ENCODE measurements at regions not wholly inside any gene's neighbourhood (a gene's known extent, or its start where the extent isn't known, plus 50 kb on each side); places are given as distances from the start of the nearest gene placed in this dataset.

DNA sequence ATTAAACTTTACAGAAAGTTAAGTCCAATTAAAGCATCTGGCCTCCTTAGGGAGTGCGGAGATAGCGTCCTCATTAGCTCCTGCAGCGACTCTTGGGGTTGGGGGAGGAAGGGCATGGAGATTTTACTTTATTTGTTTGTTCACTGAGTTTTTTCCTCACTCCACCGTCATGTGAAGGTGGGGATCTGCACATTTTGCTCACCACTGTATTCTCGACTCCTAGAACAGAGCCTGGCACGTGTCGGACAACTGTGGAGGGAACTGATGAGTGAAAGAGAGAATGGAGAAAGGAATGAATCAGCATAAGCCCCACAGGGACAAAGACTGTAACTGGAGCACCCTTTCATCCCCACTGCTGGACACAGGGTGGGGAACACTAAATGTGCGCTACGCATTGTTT lies 205.1 kb upstream of the TSHZ3 start:
- Histone ChIP-seq H3K9ac (ENCODE audit: control insufficient read depth, extremely low read depth, insufficient read depth, low read length) (no peak overlapping the region), H3K4me3 (ENCODE audit: control insufficient read depth in 2 of 3, extremely low read depth in 1 of 3, insufficient read depth in 2 of 3, low read depth in 1 of 3, low read length in 3 of 3) (no peak overlapping the region), H3K4me1 (ENCODE audit: control insufficient read depth, extremely low read depth, insufficient read depth, low read length) (no peaks in the 10 kb centered on the region), H3K79me2 (ENCODE audit: control insufficient read depth, insufficient read depth, low read length) (no peaks in the 10 kb centered on the region), H2AFZ (ENCODE audit: control insufficient read depth, low read length) (no peak overlapping the region), H3K9me1 (ENCODE audit: control insufficient read depth, extremely low read depth, insufficient read depth, low read length) (no peaks in the 10 kb centered on the region), H3K27ac (ENCODE audit: control insufficient read depth, insufficient read depth, low read length) (no peak overlapping the region), H3K36me3 (ENCODE audit: control insufficient read depth in 2 of 2, extremely low read depth in 1 of 2, insufficient read depth in 2 of 2, low read length in 2 of 2) (no peaks in the 10 kb centered on the region), H4K20me1 (ENCODE audit: control insufficient read depth, extremely low read depth, insufficient read depth, low read length) (no peaks in the 10 kb centered on the region), H3K9me3 (ENCODE audit: control insufficient read depth, low read depth, low read length) (peaks cover 6% of the 10 kb centered on the region), H3K4me2 (ENCODE audit: control insufficient read depth, extremely low read depth, insufficient read depth, low read depth, low read length) (no peak overlapping the region), H3K27me3 (ENCODE audit: control insufficient read depth, extremely low read depth, insufficient read depth, low read length) (no peaks in the 10 kb centered on the region)
- no peak for TF ChIP-seq EZH2 (IDR thresholded peaks at IDR 0.05; ENCODE audit: low read length)
- TF ChIP-seq, protein P1, sequence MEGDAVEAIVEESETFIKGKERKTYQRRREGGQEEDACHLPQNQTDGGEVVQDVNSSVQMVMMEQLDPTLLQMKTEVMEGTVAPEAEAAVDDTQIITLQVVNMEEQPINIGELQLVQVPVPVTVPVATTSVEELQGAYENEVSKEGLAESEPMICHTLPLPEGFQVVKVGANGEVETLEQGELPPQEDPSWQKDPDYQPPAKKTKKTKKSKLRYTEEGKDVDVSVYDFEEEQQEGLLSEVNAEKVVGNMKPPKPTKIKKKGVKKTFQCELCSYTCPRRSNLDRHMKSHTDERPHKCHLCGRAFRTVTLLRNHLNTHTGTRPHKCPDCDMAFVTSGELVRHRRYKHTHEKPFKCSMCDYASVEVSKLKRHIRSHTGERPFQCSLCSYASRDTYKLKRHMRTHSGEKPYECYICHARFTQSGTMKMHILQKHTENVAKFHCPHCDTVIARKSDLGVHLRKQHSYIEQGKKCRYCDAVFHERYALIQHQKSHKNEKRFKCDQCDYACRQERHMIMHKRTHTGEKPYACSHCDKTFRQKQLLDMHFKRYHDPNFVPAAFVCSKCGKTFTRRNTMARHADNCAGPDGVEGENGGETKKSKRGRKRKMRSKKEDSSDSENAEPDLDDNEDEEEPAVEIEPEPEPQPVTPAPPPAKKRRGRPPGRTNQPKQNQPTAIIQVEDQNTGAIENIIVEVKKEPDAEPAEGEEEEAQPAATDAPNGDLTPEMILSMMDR (optimal IDR thresholded peaks at IDR 0.05 in 1 of 3, IDR thresholded peaks at IDR 0.05 in 1 of 3, conservative IDR thresholded peaks at IDR 0.05 in 1 of 3; ENCODE audit: extremely low read depth in 1 of 3, insufficient read depth in 2 of 3, low read length in 3 of 3) = no peak
- FAIRE-seq (no peak), DNase-seq (ENCODE audit: low read depth, low spot score) (no peak)
- dilution Hi-C loops (cut with MboI; ENCODE audit: extremely low pct_ligation_motif_present, low sequenced_read_pairs) = no loop called here

GRCh38 chr19:31555634-31556215 lies 206.5 kb upstream of the TSHZ3 start:
- Histone ChIP-seq H3K9me1 (ENCODE audit: control insufficient read depth, extremely low read depth, insufficient read depth, low read length) (no peaks in the 10 kb centered on the region), H3K27ac (ENCODE audit: control insufficient read depth, insufficient read depth, low read length) (no peak overlapping the region), H3K4me1 (ENCODE audit: control insufficient read depth, extremely low read depth, insufficient read depth, low read length) (no peaks in the 10 kb centered on the region), H2AFZ (ENCODE audit: control insufficient read depth, low read length) (no peak overlapping the region), H3K9ac (ENCODE audit: control insufficient read depth, extremely low read depth, insufficient read depth, low read length) (no peak overlapping the region), H3K9me3 (ENCODE audit: control insufficient read depth, low read depth, low read length) (peaks cover 6% of the 10 kb centered on the region), H3K27me3 (ENCODE audit: control insufficient read depth, extremely low read depth, insufficient read depth, low read length) (no peaks in the 10 kb centered on the region), H3K4me3 (ENCODE audit: control insufficient read depth in 2 of 3, extremely low read depth in 1 of 3, insufficient read depth in 2 of 3, low read depth in 1 of 3, low read length in 3 of 3) (no peak overlapping the region), H3K4me2 (ENCODE audit: control insufficient read depth, extremely low read depth, insufficient read depth, low read depth, low read length) (no peak overlapping the region), H3K36me3 (ENCODE audit: control insufficient read depth in 2 of 2, extremely low read depth in 1 of 2, insufficient read depth in 2 of 2, low read length in 2 of 2) (no peaks in the 10 kb centered on the region), H4K20me1 (ENCODE audit: control insufficient read depth, extremely low read depth, insufficient read depth, low read length) (no peaks in the 10 kb centered on the region), H3K79me2 (ENCODE audit: control insufficient read depth, insufficient read depth, low read length) (no peaks in the 10 kb centered on the region)
- TF ChIP-seq EZH2 (IDR thresholded peaks at IDR 0.05; ENCODE audit: low read length) = no peak
- TF ChIP-seq, protein P1 (optimal IDR thresholded peaks at IDR 0.05 in 1 of 3, IDR thresholded peaks at IDR 0.05 in 1 of 3, conservative IDR thresholded peaks at IDR 0.05 in 1 of 3; ENCODE audit: extremely low read depth in 1 of 3, insufficient read depth in 2 of 3, low read length in 3 of 3) = no peak
- dilution Hi-C loops (cut with MboI; ENCODE audit: extremely low pct_ligation_motif_present, low sequenced_read_pairs) = no loop called here
- DNase-seq (ENCODE audit: low read depth, low spot score) = no peak
- no peak for FAIRE-seq

All from keratinocyte (primary cell).